DOHH2 (cell line): ENCODE measurements at regions not wholly inside any gene's neighbourhood (a gene's known extent, or its start where the extent isn't known, plus 50 kb on each side); places are given as distances from the start of the nearest gene placed in this dataset.

Source experiments
- CTCF ChIP-seq: fragments of 200-600 bp; sonication (generic); IDR thresholded peaks from one replicate; pipeline ENCODE4 v1.5.1; 2014; ENCODE audit warnings: antibody characterized with exemption, mild to moderate bottlenecking, low read depth, low read length; ENCODE audit not compliant: poor library complexity, severe bottlenecking
- EZH2phosphoT487 ChIP-seq: fragments of 200-600 bp; sonication (generic); IDR thresholded peaks from 2 replicates; pipeline ENCODE4 v1.6.1; 2017; ENCODE audit warnings: borderline replicate concordance, mild to moderate bottlenecking, antibody characterized with exemption, low read length, moderate library complexity, mixed read lengths

DNA sequence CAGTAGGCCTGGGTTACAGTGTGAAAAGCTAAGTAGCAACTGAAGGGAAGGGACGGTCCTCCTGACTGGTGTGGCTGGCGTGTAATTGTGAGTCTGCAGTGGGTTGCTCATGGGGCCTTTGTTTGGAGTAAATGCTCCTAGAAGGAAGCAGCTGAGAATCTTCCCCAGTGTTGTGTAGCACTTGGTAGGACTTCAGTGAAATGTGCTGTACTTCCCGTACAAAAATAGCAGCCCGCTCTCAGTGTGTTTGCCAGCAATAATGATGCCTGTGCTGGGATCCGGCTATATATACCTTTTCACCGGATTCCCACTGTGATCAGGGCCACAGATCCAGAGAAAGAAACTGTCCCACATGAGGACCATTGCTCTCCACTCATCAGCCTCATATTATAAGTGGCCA, 175.7 kb upstream of the NTM start:
- TF ChIP-seq CTCF, result no peak
- TF ChIP-seq EZH2phosphoT487, result no peak
